NCI-H1105 (cell line): ENCODE measurements at regions not wholly inside any gene's neighbourhood (a gene's known extent, or its start where the extent isn't known, plus 50 kb on each side); places are given as distances from the start of the nearest gene placed in this dataset.
"Not testable (repeated sequence)": the region's sequence is repeated elsewhere in the genome, so short reads cannot be mapped to it uniquely, and the experiment has no call there.

ENCODE experiments used
- DNase-seq: peaks from one replicate; lab custom pipeline; 2025; lab: John Stamatoyannopoulos, UW

GRCh38 chrX:114015966-114016365 is 567.9 kb upstream of the HTR2C start:
- no peak for DNase-seq

GRCh38 chrX:114006664-114007063 is 577.2 kb upstream of the HTR2C start:
- DNase-seq = no peak

GRCh38 chrX:113996781-113997180 is 587.1 kb upstream of the HTR2C start:
- no peak for DNase-seq

GRCh38 chrX:113991720-113992119 is 592.2 kb upstream of the HTR2C start:
- DNase-seq = not testable (repeated sequence)

- DNase-seq = not testable (repeated sequence)
Observed at GRCh38 chrX:113990669-113991068, 593.2 kb upstream of the HTR2C start.

GRCh38 chrX:113988315-113988935 is 595.5 kb upstream of the HTR2C start:
- DNase-seq = not testable (repeated sequence)

GRCh38 chrX:113986427-113986826 is 597.5 kb upstream of the HTR2C start:
- no peak for DNase-seq

- DNase-seq = no peak
Observed at GRCh38 chrX:113982766-113983165, 601.1 kb upstream of the HTR2C start.

- no peak for DNase-seq
Observed at GRCh38 chrX:113980953-113981352, 602.9 kb upstream of the HTR2C start.

GRCh38 chrX:113977887-113978286 is 606.0 kb upstream of the HTR2C start:
- DNase-seq = no peak

- no peak for DNase-seq
Observed at GRCh38 chrX:113975441-113975840, 608.4 kb upstream of the HTR2C start.

GRCh38 chrX:113974881-113975280 is 609.0 kb upstream of the HTR2C start:
- no peak for DNase-seq

- DNase-seq = no peak
Observed at GRCh38 chrX:113973706-113974105, 610.2 kb upstream of the HTR2C start.

- DNase-seq = no peak
Observed at GRCh38 chrX:113966791-113967190, 617.1 kb upstream of the HTR2C start.

GRCh38 chrX:113962343-113962742 is 621.5 kb upstream of the HTR2C start:
- DNase-seq = no peak

- no peak for DNase-seq
Observed at GRCh38 chrX:113959912-113960626, 623.8 kb upstream of the HTR2C start.

GRCh38 chrX:113956936-113957335 is 627.0 kb upstream of the HTR2C start:
- no peak for DNase-seq

- DNase-seq = no peak
Observed at GRCh38 chrX:113954297-113954696, 629.6 kb upstream of the HTR2C start.

- DNase-seq = no peak
Observed at GRCh38 chrX:113950081-113950678, 633.7 kb upstream of the HTR2C start.

GRCh38 chrX:113947548-113947947 is 636.3 kb upstream of the HTR2C start:
- no peak for DNase-seq

- DNase-seq = no peak
Observed at GRCh38 chrX:113935518-113935917, 648.4 kb upstream of the HTR2C start.

GRCh38 chrX:113933931-113934330 is 650.0 kb upstream of the HTR2C start:
- no peak for DNase-seq

- peak; percentile 21 for DNase-seq
Observed at GRCh38 chrX:113929004-113929403, 654.9 kb upstream of the HTR2C start.
